Mammary epithelial cell (primary cell): ENCODE measurements at regions not wholly inside any gene's neighbourhood (a gene's known extent, or its start where the extent isn't known, plus 50 kb on each side); places are given as distances from the start of the nearest gene placed in this dataset.

Experiments used
- EZH2 ChIP-seq: IDR thresholded peaks from 2 replicates; pipeline ENCODE4 v1.6.1; 2012; ENCODE audit warnings: low read length, inconsistent platforms, borderline replicate concordance
- TF ChIP-seq, protein P1 (sequence below), 2 donors: IDR thresholded peaks in 1 of 2; conservative IDR thresholded peaks in 1 of 2; 2 replicates each; pipeline ENCODE4 v1.5.1; 2011 to 2012; ENCODE audit warnings: inconsistent platforms in 2 of 2, low read length in 2 of 2, mild to moderate bottlenecking in 2 of 2, control low read depth in 1 of 2, low read depth in 1 of 2; ENCODE audit not compliant: insufficient read depth in 1 of 2; ENCODE audit errors: extremely low read depth in 1 of 2

DNA sequence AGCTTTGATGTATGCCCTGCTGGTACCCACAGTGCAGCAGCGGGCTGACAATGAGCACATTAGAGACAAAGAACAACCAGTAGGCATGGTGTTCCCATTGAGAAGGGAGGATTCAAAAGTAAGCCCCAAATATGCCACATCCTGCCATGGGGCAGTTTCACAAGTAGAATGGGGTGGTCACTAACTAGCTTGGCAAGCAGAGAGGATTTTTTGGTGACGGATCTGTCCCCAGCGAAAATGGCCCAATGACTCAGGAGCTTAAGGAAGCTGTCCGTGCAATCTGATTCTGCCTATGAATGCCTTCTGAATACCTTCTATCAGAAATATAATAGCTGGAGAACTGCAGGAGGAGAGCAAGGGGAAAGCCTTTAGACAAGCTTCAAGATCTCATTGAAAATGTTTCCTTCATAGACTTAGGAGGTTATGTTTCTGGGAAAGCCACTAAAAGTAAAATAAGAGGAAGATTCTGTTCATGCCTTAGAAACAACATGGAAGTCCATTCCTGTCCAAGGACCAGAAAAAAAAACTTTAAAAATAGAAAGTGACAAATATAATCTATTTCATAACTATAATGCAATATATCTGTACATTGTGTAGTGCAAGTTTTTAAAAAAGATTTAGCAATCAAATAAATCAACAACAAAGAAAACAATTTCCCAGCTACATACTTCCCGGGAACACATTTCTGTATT, 117.5 kb upstream of the SLC14A2 start:
- TF ChIP-seq, protein P1, sequence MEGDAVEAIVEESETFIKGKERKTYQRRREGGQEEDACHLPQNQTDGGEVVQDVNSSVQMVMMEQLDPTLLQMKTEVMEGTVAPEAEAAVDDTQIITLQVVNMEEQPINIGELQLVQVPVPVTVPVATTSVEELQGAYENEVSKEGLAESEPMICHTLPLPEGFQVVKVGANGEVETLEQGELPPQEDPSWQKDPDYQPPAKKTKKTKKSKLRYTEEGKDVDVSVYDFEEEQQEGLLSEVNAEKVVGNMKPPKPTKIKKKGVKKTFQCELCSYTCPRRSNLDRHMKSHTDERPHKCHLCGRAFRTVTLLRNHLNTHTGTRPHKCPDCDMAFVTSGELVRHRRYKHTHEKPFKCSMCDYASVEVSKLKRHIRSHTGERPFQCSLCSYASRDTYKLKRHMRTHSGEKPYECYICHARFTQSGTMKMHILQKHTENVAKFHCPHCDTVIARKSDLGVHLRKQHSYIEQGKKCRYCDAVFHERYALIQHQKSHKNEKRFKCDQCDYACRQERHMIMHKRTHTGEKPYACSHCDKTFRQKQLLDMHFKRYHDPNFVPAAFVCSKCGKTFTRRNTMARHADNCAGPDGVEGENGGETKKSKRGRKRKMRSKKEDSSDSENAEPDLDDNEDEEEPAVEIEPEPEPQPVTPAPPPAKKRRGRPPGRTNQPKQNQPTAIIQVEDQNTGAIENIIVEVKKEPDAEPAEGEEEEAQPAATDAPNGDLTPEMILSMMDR (conservative IDR thresholded peaks at IDR 0.05 in 1 of 2, IDR thresholded peaks at IDR 0.05 in 1 of 2; ENCODE audit: extremely low read depth in 1 of 2, insufficient read depth in 1 of 2, low read depth in 1 of 2, low read length in 2 of 2), result no peak
- no peak for TF ChIP-seq EZH2
